Right hindlimb (tissue), 1 donor: ENCODE measurements at regions not wholly inside any gene's neighbourhood (a gene's known extent, or its start where the extent isn't known, plus 50 kb on each side); places are given as distances from the start of the nearest gene placed in this dataset.
"Not testable (repeated sequence)": the region's sequence is repeated elsewhere in the genome, so short reads cannot be mapped to it uniquely, and the experiment has no call there.

Source experiments
- DNase-seq: peaks from one replicate; pipeline ENCODE4 v3.0.0-alpha.2; 2018

DNA sequence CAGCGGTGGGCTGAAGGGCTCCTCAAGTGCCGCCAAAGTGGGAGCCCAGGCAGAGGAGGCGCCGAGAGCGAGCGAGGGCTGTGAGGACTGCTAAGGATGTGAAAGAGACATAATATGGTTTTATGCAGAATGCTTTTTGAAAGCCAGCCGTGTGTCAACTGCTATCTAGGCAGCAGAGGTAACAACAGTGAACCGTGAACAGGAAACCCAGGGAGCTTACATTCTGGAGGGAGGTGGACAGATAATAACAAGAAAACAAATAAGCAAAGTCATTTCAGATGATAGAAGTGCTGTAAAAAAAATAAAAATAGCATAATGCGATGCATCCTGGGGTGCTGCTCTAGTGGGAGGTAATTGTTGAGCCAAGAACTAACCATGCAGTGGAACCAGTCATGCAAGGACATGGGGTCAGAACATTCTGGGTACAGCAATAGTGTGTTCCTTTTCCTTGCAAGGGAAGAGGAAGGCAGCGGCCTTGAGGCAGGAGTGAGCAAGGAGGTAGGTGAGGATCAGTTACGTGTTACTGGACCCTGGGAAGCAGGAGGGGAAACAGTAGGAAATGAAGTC, 134.4 kb upstream of the TMEM170B start:
- no peak for DNase-seq

DNA sequence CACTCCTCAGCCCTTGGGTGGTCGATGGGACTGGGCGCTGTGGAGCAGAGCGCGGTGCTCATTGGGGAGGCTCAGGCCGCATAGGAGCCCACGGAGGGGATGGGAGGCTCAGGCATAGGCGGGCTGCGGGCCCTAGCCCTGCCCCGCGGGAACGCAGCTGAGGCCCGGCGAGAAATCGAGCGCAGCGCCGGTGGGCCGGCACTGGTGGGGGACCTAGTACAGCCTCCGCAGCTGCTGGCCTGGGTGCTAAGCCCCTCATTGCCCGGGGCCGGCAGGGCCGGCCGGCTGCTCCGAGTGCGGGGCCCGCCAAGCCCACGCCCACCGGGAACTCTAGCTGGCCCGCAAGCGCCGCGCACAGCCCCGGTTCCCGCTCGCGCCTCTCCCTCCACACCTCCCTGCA, 135.0 kb upstream of the TMEM170B start:
- not testable (repeated sequence) for DNase-seq

- DNase-seq = not testable (repeated sequence)
These were observed 135.6 kb upstream of the TMEM170B start for GRCh38 chr6:11401954-11402353.

GRCh38 chr6:11398451-11399326, 138.9 kb upstream of the TMEM170B start:
- no peak for DNase-seq

- no peak for DNase-seq
These were observed 139.7 kb upstream of the TMEM170B start for GRCh38 chr6:11397622-11398450.

DNA sequence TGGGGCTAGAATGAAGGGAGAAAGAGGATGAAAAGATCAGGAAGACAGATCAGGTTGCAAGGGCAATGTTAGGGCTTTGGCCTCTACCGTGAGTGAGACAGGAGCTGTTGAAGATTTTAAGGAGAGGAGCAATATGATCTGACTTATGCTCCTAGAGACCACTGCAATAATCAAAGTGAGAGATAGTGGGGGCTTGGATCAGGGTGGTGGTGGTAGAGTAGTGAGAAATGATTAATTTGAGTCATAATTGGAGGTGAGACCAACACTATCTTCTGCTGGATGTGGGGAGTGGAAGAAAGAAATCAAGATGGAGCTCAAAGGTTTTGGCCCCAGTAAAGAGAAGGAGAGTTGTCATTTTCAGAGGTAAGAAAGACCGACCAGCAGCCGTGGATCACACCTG, 140.7 kb upstream of the TMEM170B start:
- DNase-seq = no peak

GRCh38 chr6:11393713-11394627, 143.6 kb upstream of the TMEM170B start:
- no peak for DNase-seq

- no peak for DNase-seq
These were observed 144.6 kb upstream of the TMEM170B start for GRCh38 chr6:11392778-11393507.

GRCh38 chr6:11391934-11392777, 145.4 kb upstream of the TMEM170B start:
- no peak for DNase-seq

DNA sequence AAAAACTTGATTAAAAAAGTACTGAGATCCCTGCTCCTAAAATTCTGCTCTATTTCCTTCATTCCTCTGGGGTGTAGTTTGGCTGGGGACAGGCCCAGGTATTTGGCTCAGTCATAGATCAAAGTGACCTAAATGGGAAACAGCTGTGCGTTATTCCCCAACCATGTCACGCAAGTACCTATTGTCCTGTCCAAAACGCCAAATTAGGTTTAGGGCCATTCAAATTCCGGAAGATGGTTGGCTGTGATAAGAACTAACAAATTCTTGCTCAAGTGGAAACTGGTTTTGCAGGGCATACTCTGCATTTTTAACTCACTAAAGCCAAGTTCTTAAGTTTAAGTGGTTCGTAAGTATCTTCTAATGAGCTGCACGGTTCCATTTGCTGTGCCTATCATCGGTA, 147.6 kb upstream of the TMEM170B start:
- no peak for DNase-seq

DNA sequence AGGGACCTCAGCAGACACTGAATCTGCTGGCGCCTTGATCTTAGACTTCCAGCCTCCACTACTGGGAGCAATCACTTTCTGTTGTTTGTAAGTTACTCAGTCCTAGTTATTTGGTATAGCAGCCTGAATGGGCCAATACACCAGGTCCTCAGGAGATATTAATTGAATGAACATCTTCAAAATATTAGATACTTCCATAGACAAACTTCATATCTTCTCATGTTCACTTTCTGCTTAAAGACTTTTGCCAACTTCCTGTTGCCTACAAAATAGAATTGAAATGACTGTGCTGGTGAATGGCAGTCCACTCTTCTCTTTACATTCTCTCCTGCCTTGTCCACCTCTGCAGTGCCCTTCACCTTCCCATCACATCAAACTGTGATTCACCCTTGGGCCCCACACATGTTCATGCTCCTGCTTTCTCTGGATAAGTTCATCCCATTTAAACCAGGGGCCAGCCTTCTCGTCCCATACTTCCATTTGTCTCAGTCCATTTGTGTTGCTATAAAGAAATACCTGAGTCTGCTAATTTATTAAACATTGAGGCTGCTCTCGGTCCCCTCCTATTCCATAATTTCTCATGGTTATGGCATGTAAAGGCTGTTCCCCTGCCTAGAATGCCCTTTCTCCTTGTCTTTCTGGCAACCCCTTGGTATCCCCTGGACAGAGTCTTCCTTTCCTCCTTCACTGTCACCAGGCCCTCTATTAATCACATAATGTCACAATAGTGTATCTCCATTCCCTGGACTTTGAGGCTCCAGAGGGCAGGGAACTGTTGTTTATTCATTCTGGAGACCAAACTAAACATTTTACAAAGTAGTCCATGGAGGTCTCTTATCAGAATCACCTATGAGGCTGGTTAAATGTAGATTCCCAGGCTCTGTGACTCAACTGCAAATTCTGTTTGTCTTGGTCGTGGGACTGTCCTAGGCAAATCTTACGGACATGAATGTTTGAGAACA, 148.3 kb upstream of the TMEM170B start:
- no peak for DNase-seq

DNA sequence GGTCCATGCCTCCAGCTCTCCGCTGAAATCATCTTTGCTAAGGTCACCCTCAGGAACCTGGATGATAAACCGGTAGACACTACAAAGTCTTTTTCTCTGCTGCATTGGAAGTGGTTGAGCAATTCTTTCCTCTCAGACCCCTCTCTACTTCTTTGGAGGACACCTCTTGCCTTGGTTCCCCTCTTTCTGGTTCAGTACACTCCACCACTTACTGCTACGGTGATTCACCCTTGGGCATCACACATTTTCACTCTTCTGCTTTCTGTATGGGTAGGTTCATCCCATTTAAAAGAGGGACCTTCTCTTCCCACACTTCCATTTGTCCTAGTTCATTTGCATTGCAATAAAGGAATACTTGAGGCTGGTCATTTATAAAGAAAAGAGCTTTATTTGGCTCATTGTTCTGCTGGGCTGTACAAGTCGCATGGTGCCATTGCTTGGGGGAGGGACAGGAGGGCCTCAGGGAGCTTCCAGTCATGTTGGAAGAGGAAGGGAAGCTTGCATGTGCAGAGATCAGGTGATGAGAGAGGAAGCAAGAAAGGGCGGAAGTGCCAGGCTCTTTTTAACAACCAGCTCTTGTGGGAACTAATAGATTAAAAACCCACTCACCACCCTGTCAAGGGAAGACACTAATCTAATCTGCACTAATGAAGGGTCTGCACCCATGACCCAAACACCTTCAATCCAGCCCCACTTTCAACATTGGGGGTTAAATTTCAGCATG, 149.7 kb upstream of the TMEM170B start:
- DNase-seq = no peak

GRCh38 chr6:11386726-11387125, 150.8 kb upstream of the TMEM170B start:
- DNase-seq = no peak

DNA sequence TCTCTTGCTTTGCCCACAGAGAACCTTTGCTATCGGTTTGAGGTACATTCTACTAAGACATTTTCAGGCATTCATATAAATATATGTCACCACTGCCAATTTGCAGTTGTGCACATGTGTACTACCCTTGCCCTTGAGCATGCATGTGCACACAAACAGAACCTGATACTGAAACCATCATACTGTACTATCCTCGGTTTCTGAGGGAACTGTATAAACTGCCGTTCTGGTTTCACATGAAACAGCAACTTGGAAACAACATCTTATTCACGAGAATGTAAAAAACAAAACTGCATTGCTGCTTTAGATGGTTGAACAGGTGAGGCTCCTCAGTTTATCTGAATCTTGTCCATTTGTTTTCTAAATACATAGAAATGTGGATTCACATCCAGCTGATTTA, 151.2 kb upstream of the TMEM170B start:
- DNase-seq = no peak

DNA sequence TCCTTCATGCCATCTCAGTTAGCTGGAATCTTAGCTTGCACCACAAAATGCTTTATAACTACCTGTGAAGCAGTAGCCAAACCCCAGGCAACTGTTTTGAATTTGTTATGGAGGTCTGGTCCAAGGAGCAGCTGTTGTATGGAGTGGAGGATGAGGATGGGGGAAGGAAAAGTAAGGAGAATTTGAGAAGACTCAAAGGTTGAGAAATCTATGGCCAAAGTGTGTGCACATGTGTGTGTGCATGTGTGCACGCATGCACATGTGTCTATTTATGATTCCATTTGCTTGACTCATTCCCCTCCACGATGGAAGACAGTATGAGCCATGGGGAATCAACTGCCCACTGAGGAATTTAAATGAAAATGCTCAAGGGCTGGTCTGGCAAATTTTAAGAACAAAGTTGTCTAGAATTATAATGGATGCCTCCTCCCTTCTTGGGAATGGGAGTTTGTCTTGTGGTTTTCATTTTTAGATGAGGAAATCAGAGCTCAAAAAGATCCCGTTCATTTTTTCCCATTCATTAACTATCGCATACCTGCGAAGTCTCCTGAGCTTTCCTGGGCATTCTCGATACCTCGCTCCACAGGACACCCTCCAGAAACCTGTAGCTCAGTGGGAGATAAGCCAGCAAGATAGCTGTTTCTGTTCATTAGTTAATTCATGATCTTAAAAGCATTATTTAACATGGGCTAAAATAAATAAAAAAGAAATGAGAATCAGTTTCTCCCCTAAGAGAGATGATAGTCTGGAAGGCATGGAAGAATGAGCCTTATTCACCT, 152.3 kb upstream of the NEDD9 start:
- no peak for DNase-seq

DNA sequence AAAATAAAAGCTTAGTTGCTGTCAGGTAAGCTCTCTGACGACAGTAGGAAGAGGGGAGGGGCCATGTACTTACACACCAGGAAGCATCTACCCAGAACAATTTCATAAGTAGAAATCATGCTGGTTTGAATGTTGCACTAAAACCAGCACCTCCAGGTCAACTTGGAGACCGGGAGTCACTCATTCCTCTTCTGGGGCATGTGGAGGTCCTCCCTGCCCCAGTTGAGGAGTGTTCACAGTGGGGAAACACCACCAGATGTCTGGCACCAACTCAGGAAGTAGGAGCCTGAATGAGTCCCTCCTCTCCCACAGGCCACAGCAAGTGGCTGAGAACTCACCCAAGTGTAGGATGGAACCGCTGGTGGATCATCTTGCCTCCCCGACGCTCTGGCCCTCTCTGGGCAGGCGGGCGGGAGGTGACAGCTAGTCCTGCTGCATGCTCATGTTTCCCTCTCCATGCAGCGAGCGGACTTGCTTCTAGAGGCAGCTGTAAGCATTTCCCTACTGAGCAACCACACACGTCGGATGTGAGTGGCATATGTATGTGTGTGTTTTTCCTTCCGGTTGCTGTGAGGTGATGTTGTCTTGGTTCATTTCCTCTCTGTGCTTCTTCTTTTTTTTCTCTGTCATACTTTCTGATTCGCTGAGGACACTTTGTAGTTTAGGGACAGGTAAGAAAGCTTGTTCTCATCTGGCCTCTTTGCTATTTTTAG, 149.5 kb upstream of the NEDD9 start:
- no peak for DNase-seq

GRCh38 chr6:11380969-11381744, 148.7 kb upstream of the NEDD9 start:
- no peak for DNase-seq
